Naive thymus-derived CD4-positive, alpha-beta T cell (primary cell): ENCODE measurements at regions not wholly inside any gene's neighbourhood (a gene's known extent, or its start where the extent isn't known, plus 50 kb on each side); places are given as distances from the start of the nearest gene placed in this dataset.

Experiments
- ATAC-seq: fragments of 150-1000 bp; cut with Tn5 transposase; 2 replicates; pipeline ENCODE4 v1.10.0; 2021; ENCODE audit warnings: mild to moderate bottlenecking, moderate library complexity
- CTCF ChIA-PET: fragments of 350-600 bp; sonication (Branson Sonifier 250); formaldehyde crosslinking; loops from one replicate; lab custom pipeline; 2021; ENCODE audit warnings: antibody characterized with exemption; lab: Charles Lee
- POLR2A ChIA-PET: fragments of 350-600 bp; sonication (Branson Sonifier 250); formaldehyde crosslinking; loops from one replicate; lab custom pipeline; 2021; ENCODE audit warnings: antibody characterized with exemption, inconsistent platforms; lab: Charles Lee
- DNase-seq, 9 donors: peaks; one replicate each; pipeline versions ENCODE4 v3.0.0 to v3.0.0-alpha.2; 2020 to 2022; ENCODE audit warnings: mixed read lengths in 1 of 9
- H3K27ac ChIP-seq: one replicate; pipeline ENCODE4 v1.7.0; 2013; ENCODE audit warnings: mild to moderate bottlenecking, low read depth, low read length, moderate library complexity
- H3K27me3 ChIP-seq, 2 donors: one replicate each; pipeline ENCODE4 v1.7.0; 2013; ENCODE audit warnings: low read length in 2 of 2, mild to moderate bottlenecking in 2 of 2, moderate library complexity in 2 of 2; ENCODE audit not compliant: control insufficient read depth in 2 of 2, insufficient read depth in 2 of 2
- H3K36me3 ChIP-seq, 3 experiments: 1 replicate in 2 of 3; 2 replicates in 1 of 3; pipeline ENCODE4 v1.7.0; 2013; ENCODE audit warnings: low read length in 3 of 3, mild to moderate bottlenecking in 3 of 3, moderate library complexity in 1 of 3; ENCODE audit not compliant: insufficient read depth in 3 of 3, control insufficient read depth in 2 of 3
- H3K4me1 ChIP-seq, 2 donors: one replicate each; pipeline ENCODE4 v1.7.0; 2013; ENCODE audit warnings: low read length in 2 of 2, mild to moderate bottlenecking in 2 of 2, moderate library complexity in 1 of 2; ENCODE audit not compliant: control insufficient read depth in 2 of 2, insufficient read depth in 2 of 2
- H3K4me3 ChIP-seq: 2 replicates; pipeline ENCODE4 v1.7.0; 2013; ENCODE audit warnings: mild to moderate bottlenecking, low read length
- H3K9me3 ChIP-seq, 3 experiments: 1 replicate in 2 of 3; 2 replicates in 1 of 3; pipeline ENCODE4 v1.7.0; 2013; ENCODE audit warnings: low read length in 3 of 3; ENCODE audit not compliant: control insufficient read depth in 2 of 3
- H3K27ac Mint-ChIP-seq, 9 donors: one replicate each; pipeline ENCODE4 v1.8.0; 2020 to 2022; ENCODE audit warnings: mixed read lengths in 9 of 9, mild to moderate bottlenecking in 8 of 9, moderate library complexity in 5 of 9, inconsistent platforms in 2 of 9
- H3K27me3 Mint-ChIP-seq, 5 donors: one replicate each; pipeline ENCODE4 v1.8.0; 2021 to 2022; ENCODE audit warnings: mixed read lengths in 5 of 5, mild to moderate bottlenecking in 1 of 5
- H3K36me3 Mint-ChIP-seq, 5 donors: one replicate each; pipeline ENCODE4 v1.8.0; 2020 to 2022; ENCODE audit warnings: mixed read lengths in 5 of 5, mild to moderate bottlenecking in 3 of 5, inconsistent platforms in 1 of 5
- H3K4me1 Mint-ChIP-seq, 7 donors: one replicate each; pipeline ENCODE4 v1.8.0; 2020 to 2022; ENCODE audit warnings: mixed read lengths in 7 of 7, mild to moderate bottlenecking in 3 of 7, inconsistent platforms in 1 of 7
- H3K4me3 Mint-ChIP-seq, 10 donors: one replicate each; pipeline ENCODE4 v1.8.0; 2020 to 2022; ENCODE audit warnings: mild to moderate bottlenecking in 10 of 10, mixed read lengths in 10 of 10, moderate library complexity in 6 of 10, inconsistent platforms in 2 of 10
- H3K9me3 Mint-ChIP-seq, 11 donors: one replicate each; pipeline ENCODE4 v1.8.0; 2020 to 2022; ENCODE audit warnings: mixed read lengths in 11 of 11, mild to moderate bottlenecking in 4 of 11, inconsistent platforms in 1 of 11, moderate library complexity in 1 of 11
- intact Hi-C, 2 donors: fragments of 100-400 bp; cut with micrococcal nuclease; formaldehyde crosslinking; loops; one replicate each; pipeline ENCODE4 v1.15.1; 2023

- H3K27me3 Mint-ChIP-seq = peaks cover 14 to 36% (median 15%) of the 10 kb centered on the region in 5 donors
- H3K4me1 Mint-ChIP-seq = peaks cover 0 to 3% (median 0%) of the 10 kb centered on the region in 7 donors
- no peak overlapping the region for H3K27ac Mint-ChIP-seq
- H3K36me3 Mint-ChIP-seq = no peaks in the 10 kb centered on the region
- POLR2A ChIA-PET = no interaction called here
- H3K27me3 ChIP-seq = no peaks in the 10 kb centered on the region
- no peaks in the 10 kb centered on the region for H3K36me3 ChIP-seq
- H3K4me3 ChIP-seq = no peak overlapping the region
- H3K9me3 ChIP-seq = no peaks in the 10 kb centered on the region
- no peak for ATAC-seq
- no peak overlapping the region for H3K4me3 Mint-ChIP-seq
- no peak for DNase-seq
- intact Hi-C loops = loop anchor here in 1 of 2 donors (5.0 kb wide), 1 partner anchor 413 kb away; no protein-coding TSS in a partner anchor
- no peaks in the 10 kb centered on the region for H3K4me1 ChIP-seq
- H3K9me3 Mint-ChIP-seq = no peaks in the 10 kb centered on the region
- no peak overlapping the region for H3K27ac ChIP-seq
- CTCF ChIA-PET = no interaction called here
Observed at GRCh38 chr13:29704648-29705047, 109.2 kb upstream of the SLC7A1 start.

GRCh38 chr13:29703421-29703820, 107.9 kb upstream of the SLC7A1 start:
- intact Hi-C loops = no loop called here
- Histone ChIP-seq H3K9me3 (no peaks in the 10 kb centered on the region), H3K27me3 (no peaks in the 10 kb centered on the region), H3K4me3 (no peak overlapping the region), H3K4me1 (no peaks in the 10 kb centered on the region), H3K36me3 (no peaks in the 10 kb centered on the region), H3K27ac (no peak overlapping the region)
- Mint-ChIP-seq H3K4me1 (peaks cover 0 to 3% (median 0%) of the 10 kb centered on the region in 7 donors), H3K9me3 (no peaks in the 10 kb centered on the region), H3K27me3 (peaks cover 16 to 45% (median 18%) of the 10 kb centered on the region in 5 donors), H3K4me3 (no peak overlapping the region), H3K36me3 (no peaks in the 10 kb centered on the region), H3K27ac (peak overlapping the region in 1 of 9 donors; percentile 0)
- ATAC-seq = no peak
- CTCF ChIA-PET = no interaction called here
- POLR2A ChIA-PET = no interaction called here
- DNase-seq = no peak

GRCh38 chr13:29702912-29703351, 107.4 kb upstream of the SLC7A1 start:
- no peak overlapping the region for H3K4me3 Mint-ChIP-seq
- DNase-seq (no peak), ATAC-seq (no peak)
- intact Hi-C loops = no loop called here
- no peaks in the 10 kb centered on the region for H3K9me3 Mint-ChIP-seq
- peaks cover 0 to 3% (median 0%) of the 10 kb centered on the region in 7 donors for H3K4me1 Mint-ChIP-seq
- H3K4me3 ChIP-seq = no peak overlapping the region
- CTCF ChIA-PET = interaction anchor here (0.7 kb wide), 1 partner anchor 11 kb away, joined by 3 read pairs; no protein-coding TSS in a partner anchor
- no peaks in the 10 kb centered on the region for H3K27me3 ChIP-seq
- H3K27me3 Mint-ChIP-seq = peaks cover 16 to 45% (median 19%) of the 10 kb centered on the region in 5 donors
- no peak overlapping the region for H3K27ac Mint-ChIP-seq
- POLR2A ChIA-PET = no interaction called here
- H3K9me3 ChIP-seq = no peaks in the 10 kb centered on the region
- no peaks in the 10 kb centered on the region for H3K4me1 ChIP-seq
- no peak overlapping the region for H3K27ac ChIP-seq
- H3K36me3 Mint-ChIP-seq = no peaks in the 10 kb centered on the region
- no peaks in the 10 kb centered on the region for H3K36me3 ChIP-seq

- ChIA-PET POLR2A (no interaction called here), CTCF (no interaction called here)
- intact Hi-C loops = no loop called here
- H3K4me3 Mint-ChIP-seq = no peak overlapping the region
- no peaks in the 10 kb centered on the region for H3K36me3 Mint-ChIP-seq
- no peaks in the 10 kb centered on the region for H3K9me3 Mint-ChIP-seq
- Histone ChIP-seq H3K27ac (no peak overlapping the region), H3K4me3 (no peak overlapping the region), H3K36me3 (no peaks in the 10 kb centered on the region), H3K27me3 (no peaks in the 10 kb centered on the region), H3K4me1 (no peaks in the 10 kb centered on the region), H3K9me3 (no peaks in the 10 kb centered on the region)
- H3K27ac Mint-ChIP-seq = no peak overlapping the region
- ATAC-seq = no peak
- H3K27me3 Mint-ChIP-seq = peaks cover 18 to 42% (median 21%) of the 10 kb centered on the region in 5 donors
- peaks cover 0 to under 1% (median 0%) of the 10 kb centered on the region in 7 donors for H3K4me1 Mint-ChIP-seq
- DNase-seq = no peak
Observed at GRCh38 chr13:29698106-29698505, 102.6 kb upstream of the SLC7A1 start.

GRCh38 chr13:29696606-29697005, 101.1 kb upstream of the SLC7A1 start:
- Histone ChIP-seq H3K27me3 (no peaks in the 10 kb centered on the region), H3K36me3 (no peaks in the 10 kb centered on the region), H3K27ac (no peak overlapping the region), H3K4me3 (no peak overlapping the region), H3K9me3 (no peaks in the 10 kb centered on the region), H3K4me1 (no peaks in the 10 kb centered on the region)
- ChIA-PET CTCF (no interaction called here), POLR2A (no interaction called here)
- Mint-ChIP-seq H3K9me3 (no peaks in the 10 kb centered on the region), H3K27ac (no peak overlapping the region), H3K4me1 (no peaks in the 10 kb centered on the region), H3K36me3 (no peaks in the 10 kb centered on the region), H3K27me3 (peaks cover 14 to 35% (median 22%) of the 10 kb centered on the region in 5 donors), H3K4me3 (no peak overlapping the region)
- ATAC-seq (no peak), DNase-seq (no peak)
- intact Hi-C loops = no loop called here

GRCh38 chr13:29693275-29693945, 97.9 kb upstream of the SLC7A1 start:
- Mint-ChIP-seq H3K4me1 (no peaks in the 10 kb centered on the region), H3K27me3 (peaks cover 13 to 29% (median 26%) of the 10 kb centered on the region in 5 donors), H3K36me3 (no peaks in the 10 kb centered on the region), H3K27ac (no peak overlapping the region), H3K4me3 (no peak overlapping the region), H3K9me3 (peaks cover 0 to 2% (median 0%) of the 10 kb centered on the region in 11 donors)
- H3K27ac ChIP-seq = no peak overlapping the region
- intact Hi-C loops = no loop called here
- H3K4me3 ChIP-seq = no peak overlapping the region
- CTCF ChIA-PET = no interaction called here
- POLR2A ChIA-PET = no interaction called here
- H3K36me3 ChIP-seq = no peaks in the 10 kb centered on the region
- H3K4me1 ChIP-seq = no peaks in the 10 kb centered on the region
- DNase-seq (no peak), ATAC-seq (no peak)
- no peaks in the 10 kb centered on the region for H3K9me3 ChIP-seq
- no peaks in the 10 kb centered on the region for H3K27me3 ChIP-seq

GRCh38 chr13:29689548-29689947, 94.1 kb upstream of the SLC7A1 start:
- H3K36me3 Mint-ChIP-seq = peaks cover 0 to 4% (median 0%) of the 10 kb centered on the region in 5 donors
- H3K4me1 ChIP-seq = no peaks in the 10 kb centered on the region
- H3K4me3 Mint-ChIP-seq = no peak overlapping the region
- H3K9me3 Mint-ChIP-seq = peaks cover 0 to 6% (median 0%) of the 10 kb centered on the region in 11 donors
- H3K27me3 ChIP-seq = no peaks in the 10 kb centered on the region
- no peaks in the 10 kb centered on the region for H3K36me3 ChIP-seq
- intact Hi-C loops = no loop called here
- no peak overlapping the region for H3K27ac Mint-ChIP-seq
- ChIA-PET POLR2A (no interaction called here), CTCF (no interaction called here)
- no peak overlapping the region for H3K4me3 ChIP-seq
- H3K27ac ChIP-seq = no peak overlapping the region
- H3K4me1 Mint-ChIP-seq = no peaks in the 10 kb centered on the region
- peaks cover 6 to 29% (median 21%) of the 10 kb centered on the region in 5 donors for H3K27me3 Mint-ChIP-seq
- no peaks in the 10 kb centered on the region for H3K9me3 ChIP-seq
- no peak for DNase-seq
- no peak for ATAC-seq
